NCI-H226 (cell line): ENCODE measurements at regions not wholly inside any gene's neighbourhood (a gene's known extent, or its start where the extent isn't known, plus 50 kb on each side); places are given as distances from the start of the nearest gene placed in this dataset.
"Not testable (repeated sequence)": the region's sequence is repeated elsewhere in the genome, so short reads cannot be mapped to it uniquely, and the experiment has no call there.

Source experiments
- DNase-seq: peaks from one replicate; pipeline ENCODE4 v3.0.0-alpha.2; 2015

- DNase-seq, result no peak
Measured at GRCh38 chr2:122022531-122022930, 267.1 kb downstream of the TSN start.

- DNase-seq, result no peak
Measured at GRCh38 chr2:122023059-122023864, 267.8 kb downstream of the TSN start.

- no peak for DNase-seq
Measured at GRCh38 chr2:122027510-122028217, 272.2 kb downstream of the TSN start.

GRCh38 chr2:122028371-122029100 lies 273.1 kb downstream of the TSN start:
- peak; percentile 90 for DNase-seq

- DNase-seq, result no peak
Measured at GRCh38 chr2:122029456-122029855, 274.0 kb downstream of the TSN start.

GRCh38 chr2:122029945-122030344 lies 274.5 kb downstream of the TSN start:
- DNase-seq, result no peak

GRCh38 chr2:122031544-122032263 lies 276.3 kb downstream of the TSN start:
- no peak for DNase-seq

GRCh38 chr2:122032264-122032645 lies 276.8 kb downstream of the TSN start:
- no peak for DNase-seq

- no peak for DNase-seq
Measured at GRCh38 chr2:122033778-122034177, 278.3 kb downstream of the TSN start.

- DNase-seq, result no peak
Measured at GRCh38 chr2:122034344-122034743, 278.9 kb downstream of the TSN start.

- no peak for DNase-seq
Measured at GRCh38 chr2:122034777-122035176, 279.3 kb downstream of the TSN start.

- not testable (repeated sequence) for DNase-seq
Measured at GRCh38 chr2:122038816-122039215, 283.4 kb downstream of the TSN start.

- no peak for DNase-seq
Measured at GRCh38 chr2:122041455-122041854, 286.0 kb downstream of the TSN start.

GRCh38 chr2:122051659-122052058 lies 296.2 kb downstream of the TSN start:
- not testable (repeated sequence) for DNase-seq

- no peak for DNase-seq
Measured at GRCh38 chr2:122055521-122055931, 300.1 kb downstream of the TSN start.

- DNase-seq, result no peak
Measured at GRCh38 chr2:122056853-122057252, 301.4 kb downstream of the TSN start.

GRCh38 chr2:122061206-122061605 lies 305.8 kb downstream of the TSN start:
- DNase-seq, result no peak

GRCh38 chr2:122061831-122062230 lies 306.4 kb downstream of the TSN start:
- no peak for DNase-seq

- no peak for DNase-seq
Measured at GRCh38 chr2:122062506-122062905, 307.1 kb downstream of the TSN start.

GRCh38 chr2:122063716-122064115 lies 308.3 kb downstream of the TSN start:
- DNase-seq, result peak; percentile 74

- peak; percentile 72 for DNase-seq
Measured at GRCh38 chr2:122070241-122070731, 314.8 kb downstream of the TSN start.

GRCh38 chr2:122072666-122073065 lies 317.2 kb downstream of the TSN start:
- DNase-seq, result peak; percentile 62

- no peak for DNase-seq
Measured at GRCh38 chr2:122074201-122074600, 318.8 kb downstream of the TSN start.
